Central memory CD8-positive, alpha-beta T cell (primary cell): ENCODE measurements at regions not wholly inside any gene's neighbourhood (a gene's known extent, or its start where the extent isn't known, plus 50 kb on each side); places are given as distances from the start of the nearest gene placed in this dataset.

Experiments
- ATAC-seq: fragments of 150-1000 bp; cut with Tn5 transposase; replicated peaks from 2 replicates; pipeline ENCODE4 v1.10.0; 2022; ENCODE audit warnings: mild to moderate bottlenecking, moderate FRiP score, moderate number of reproducible peaks; ENCODE audit not compliant: poor library complexity, severe bottlenecking; ENCODE audit errors: extremely low read depth
- DNase-seq, 2 donors: peaks; one replicate each; pipeline ENCODE4 v3.0.0; 2021; ENCODE audit warnings: low spot score in 2 of 2
- H3K27ac Mint-ChIP-seq: one replicate; pipeline ENCODE4 v1.8.0; 2022; ENCODE audit warnings: low read depth, mild to moderate bottlenecking, moderate library complexity, mixed read lengths
- H3K27me3 Mint-ChIP-seq: one replicate; pipeline ENCODE4 v1.8.0; 2022; ENCODE audit warnings: mixed read lengths
- H3K36me3 Mint-ChIP-seq: one replicate; pipeline ENCODE4 v1.8.0; 2022; ENCODE audit warnings: mild to moderate bottlenecking, moderate library complexity, mixed read lengths; ENCODE audit not compliant: insufficient read depth
- H3K4me1 Mint-ChIP-seq: one replicate; pipeline ENCODE4 v1.8.0; 2022; ENCODE audit warnings: mixed read lengths
- H3K4me3 Mint-ChIP-seq: one replicate; pipeline ENCODE4 v1.8.0; 2022; ENCODE audit warnings: mild to moderate bottlenecking, moderate library complexity, mixed read lengths
- H3K9me3 Mint-ChIP-seq: one replicate; pipeline ENCODE4 v1.8.0; 2022; ENCODE audit warnings: mixed read lengths

- Mint-ChIP-seq H3K4me1 (no peaks in the 10 kb centered on the region), H3K9me3 (no peaks in the 10 kb centered on the region), H3K4me3 (no peak overlapping the region), H3K27me3 (no peaks in the 10 kb centered on the region), H3K36me3 (no peaks in the 10 kb centered on the region), H3K27ac (no peak overlapping the region)
- DNase-seq (no peak), ATAC-seq (no peak)
Measured at GRCh38 chr4:8771666-8772065, 100.0 kb downstream of the HMX1 start.

- no peak overlapping the region for H3K4me3 Mint-ChIP-seq
- no peaks in the 10 kb centered on the region for H3K36me3 Mint-ChIP-seq
- DNase-seq = no peak
- no peaks in the 10 kb centered on the region for H3K4me1 Mint-ChIP-seq
- H3K27me3 Mint-ChIP-seq = no peaks in the 10 kb centered on the region
- no peaks in the 10 kb centered on the region for H3K9me3 Mint-ChIP-seq
- H3K27ac Mint-ChIP-seq = no peak overlapping the region
- ATAC-seq = no peak
Measured at GRCh38 chr4:8771258-8771590, 100.4 kb downstream of the HMX1 start.

DNA sequence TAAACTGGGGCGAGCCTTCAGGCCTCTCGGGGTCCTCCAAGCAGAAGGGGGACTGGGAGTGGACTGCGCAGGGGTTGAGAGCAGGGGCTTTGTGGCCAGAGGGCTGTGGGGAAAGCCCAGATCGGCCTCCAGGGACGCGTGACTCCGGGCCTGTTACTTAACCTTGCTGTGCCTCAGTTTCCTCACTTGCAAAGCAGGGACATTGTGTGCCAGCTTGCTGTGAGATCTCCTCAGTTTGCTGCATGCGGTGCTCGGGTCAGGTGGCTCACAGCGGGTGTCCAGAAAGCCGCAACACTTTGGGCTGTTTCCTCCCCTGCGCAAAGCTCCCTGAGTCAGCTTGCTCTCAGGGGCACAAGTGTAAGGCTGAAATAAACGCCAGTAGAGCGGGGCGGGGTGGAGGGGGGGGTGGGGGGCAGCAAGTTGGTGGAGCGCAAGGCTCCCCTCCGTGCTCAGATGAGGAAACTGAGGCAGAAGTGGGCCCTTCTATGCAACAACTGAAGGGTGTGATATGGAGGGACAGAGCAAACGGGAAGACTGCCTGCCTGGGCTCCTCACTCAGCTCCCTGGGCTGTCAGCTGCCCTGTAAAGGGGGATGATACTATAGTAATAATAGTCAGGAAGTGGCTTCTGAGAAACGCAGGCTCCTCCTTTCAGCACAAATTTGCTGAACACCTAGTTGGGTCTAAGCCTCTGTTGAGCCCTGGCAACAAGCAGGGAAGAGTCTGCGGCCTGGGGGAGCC is 101.0 kb downstream of the HMX1 start:
- DNase-seq (no peak), ATAC-seq (no peak)
- no peaks in the 10 kb centered on the region for H3K4me1 Mint-ChIP-seq
- no peak overlapping the region for H3K4me3 Mint-ChIP-seq
- H3K36me3 Mint-ChIP-seq = no peaks in the 10 kb centered on the region
- H3K27ac Mint-ChIP-seq = no peak overlapping the region
- no peaks in the 10 kb centered on the region for H3K9me3 Mint-ChIP-seq
- H3K27me3 Mint-ChIP-seq = no peaks in the 10 kb centered on the region

- Mint-ChIP-seq H3K4me3 (no peak overlapping the region), H3K27me3 (no peaks in the 10 kb centered on the region), H3K4me1 (no peaks in the 10 kb centered on the region), H3K9me3 (no peaks in the 10 kb centered on the region), H3K27ac (no peak overlapping the region), H3K36me3 (no peaks in the 10 kb centered on the region)
- DNase-seq (no peak), ATAC-seq (no peak)
Measured at GRCh38 chr4:8769645-8770517, 101.8 kb downstream of the HMX1 start.

DNA sequence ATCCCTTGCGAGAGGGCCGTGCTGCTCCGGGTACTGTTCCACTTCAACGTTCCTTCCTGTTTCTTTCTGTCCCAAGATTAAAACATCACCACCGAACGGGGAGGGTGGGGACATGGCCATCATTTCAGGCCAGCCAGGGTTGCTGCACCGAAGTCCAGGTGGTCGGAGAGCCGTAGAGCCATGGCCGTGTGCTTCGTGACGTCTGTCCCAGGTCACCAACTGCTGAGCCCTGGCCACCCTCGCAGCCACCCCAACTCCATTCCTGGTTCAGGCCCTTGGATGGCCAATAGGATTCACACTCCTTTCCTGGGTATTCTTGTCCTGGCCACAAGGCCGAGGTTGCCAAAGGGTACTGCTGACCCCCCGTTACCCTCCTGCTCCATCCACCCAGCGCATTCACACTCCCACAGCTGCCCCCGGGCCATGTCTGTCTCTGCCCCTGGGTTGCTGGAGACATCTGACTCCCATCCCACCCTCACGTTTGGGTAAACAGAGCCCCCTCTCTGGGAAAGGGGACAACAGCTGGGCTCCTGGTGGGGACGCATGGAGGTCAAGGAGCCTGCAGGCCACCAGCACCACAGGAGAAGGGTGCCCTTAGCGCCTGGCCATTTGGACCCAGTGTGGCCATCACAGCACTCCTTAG is 103.2 kb downstream of the HMX1 start:
- Mint-ChIP-seq H3K4me1 (no peaks in the 10 kb centered on the region), H3K36me3 (no peaks in the 10 kb centered on the region), H3K9me3 (no peaks in the 10 kb centered on the region), H3K4me3 (no peak overlapping the region), H3K27ac (no peak overlapping the region), H3K27me3 (no peaks in the 10 kb centered on the region)
- ATAC-seq (no peak), DNase-seq (no peak)

DNA sequence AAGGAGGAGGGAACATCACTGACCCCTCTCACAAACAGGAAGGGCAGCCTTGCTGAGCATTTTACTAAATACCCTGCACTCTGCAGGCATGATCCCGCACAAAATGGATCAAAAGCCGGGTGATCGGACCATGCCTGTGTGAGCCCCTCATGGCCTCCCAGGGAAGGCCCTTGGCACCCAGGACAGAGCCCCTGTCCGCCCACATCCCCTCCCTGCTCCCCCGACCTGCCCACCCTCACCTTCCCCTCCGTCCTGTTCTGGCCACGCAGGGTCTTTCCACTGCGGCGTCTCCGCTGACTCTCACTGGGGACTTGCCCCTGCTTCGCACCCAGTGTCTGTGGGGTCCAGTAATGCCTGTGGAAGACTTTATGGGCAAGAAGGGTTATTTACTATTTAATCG is 105.0 kb downstream of the HMX1 start:
- Mint-ChIP-seq H3K4me1 (no peaks in the 10 kb centered on the region), H3K36me3 (no peaks in the 10 kb centered on the region), H3K27me3 (no peaks in the 10 kb centered on the region), H3K9me3 (no peaks in the 10 kb centered on the region), H3K27ac (no peak overlapping the region), H3K4me3 (no peak overlapping the region)
- ATAC-seq (no peak), DNase-seq (no peak)

GRCh38 chr4:8765631-8766590 is 105.7 kb downstream of the HMX1 start:
- no peaks in the 10 kb centered on the region for H3K36me3 Mint-ChIP-seq
- H3K9me3 Mint-ChIP-seq = no peaks in the 10 kb centered on the region
- no peak overlapping the region for H3K27ac Mint-ChIP-seq
- H3K4me3 Mint-ChIP-seq = no peak overlapping the region
- no peaks in the 10 kb centered on the region for H3K4me1 Mint-ChIP-seq
- ATAC-seq (no peak), DNase-seq (no peak)
- no peaks in the 10 kb centered on the region for H3K27me3 Mint-ChIP-seq

DNA sequence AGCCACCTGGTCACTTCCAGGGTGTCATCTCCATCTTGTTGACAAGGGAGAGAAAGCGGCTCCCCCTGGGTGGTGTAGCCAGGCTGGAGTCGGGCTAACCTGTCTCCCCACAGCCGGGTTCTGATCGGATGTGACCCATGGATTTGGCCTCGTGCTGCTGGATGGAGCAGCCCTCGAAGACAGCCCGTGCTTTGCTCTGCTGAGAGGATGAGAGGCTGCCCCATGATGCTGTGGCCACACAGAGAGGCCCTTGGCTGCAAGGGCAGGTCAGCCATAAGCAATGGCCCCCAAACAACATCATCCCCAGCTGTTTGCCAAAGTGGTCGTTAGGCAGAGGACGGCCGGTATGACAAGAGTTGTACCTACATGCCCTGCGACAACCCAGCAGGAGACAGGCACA is 106.6 kb downstream of the HMX1 start:
- H3K9me3 Mint-ChIP-seq = no peaks in the 10 kb centered on the region
- no peak for ATAC-seq
- H3K4me3 Mint-ChIP-seq = no peak overlapping the region
- H3K4me1 Mint-ChIP-seq = no peaks in the 10 kb centered on the region
- no peaks in the 10 kb centered on the region for H3K36me3 Mint-ChIP-seq
- H3K27me3 Mint-ChIP-seq = no peaks in the 10 kb centered on the region
- DNase-seq = no peak
- no peak overlapping the region for H3K27ac Mint-ChIP-seq

DNA sequence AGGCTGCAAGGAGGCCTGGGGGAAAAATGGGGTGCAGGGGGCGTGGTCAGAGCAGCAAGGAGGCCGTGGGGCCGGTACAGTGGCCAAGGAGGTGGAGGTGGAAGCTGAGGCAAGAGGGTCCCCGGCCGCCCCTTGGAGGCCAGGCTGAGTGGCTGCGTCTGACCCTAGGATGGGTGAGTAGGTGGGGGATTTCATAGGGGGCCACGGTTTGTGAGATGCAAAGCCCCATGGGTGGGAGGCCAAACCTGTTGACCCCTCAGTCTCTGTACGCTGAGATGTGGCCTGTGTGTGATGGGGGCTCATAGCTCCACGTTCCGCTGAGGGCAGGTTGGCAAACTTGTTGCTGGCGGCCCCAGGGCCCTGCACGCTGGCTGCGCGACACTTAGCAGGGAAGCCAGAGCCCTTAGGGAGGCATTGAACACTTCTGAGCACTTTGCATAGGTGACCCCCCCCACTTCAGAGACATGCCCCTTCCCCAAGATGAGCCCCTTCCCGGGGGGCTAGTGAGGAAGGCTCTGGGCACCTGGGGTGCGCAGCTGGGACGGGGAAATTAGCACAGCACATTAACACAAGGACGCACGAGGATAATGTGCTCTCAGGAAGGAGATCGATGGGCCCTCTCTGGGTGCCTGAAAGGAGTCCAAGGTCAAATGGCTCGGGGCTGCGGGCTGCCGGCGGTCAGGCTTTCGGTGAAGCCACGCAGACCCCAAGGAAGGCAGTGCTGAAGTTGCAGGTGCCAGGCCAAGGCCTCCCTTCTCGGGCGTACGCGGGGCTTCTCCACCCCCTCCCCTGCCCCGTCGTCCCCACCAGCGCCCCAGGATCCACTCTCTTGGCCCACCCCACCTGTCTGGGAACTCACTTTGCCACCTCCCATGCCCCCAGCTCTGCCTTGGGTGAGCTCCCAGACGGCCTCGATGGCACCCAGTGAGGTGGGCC is 107.4 kb downstream of the HMX1 start:
- Mint-ChIP-seq H3K27ac (no peak overlapping the region), H3K9me3 (no peaks in the 10 kb centered on the region), H3K27me3 (no peaks in the 10 kb centered on the region), H3K4me3 (no peak overlapping the region), H3K36me3 (no peaks in the 10 kb centered on the region), H3K4me1 (no peaks in the 10 kb centered on the region)
- ATAC-seq (no peak), DNase-seq (no peak)

- Mint-ChIP-seq H3K4me3 (no peak overlapping the region), H3K27ac (no peak overlapping the region), H3K36me3 (no peaks in the 10 kb centered on the region), H3K4me1 (no peaks in the 10 kb centered on the region), H3K9me3 (no peaks in the 10 kb centered on the region), H3K27me3 (no peaks in the 10 kb centered on the region)
- DNase-seq (no peak), ATAC-seq (no peak)
Measured at GRCh38 chr4:8762951-8763735, 108.5 kb downstream of the HMX1 start.

DNA sequence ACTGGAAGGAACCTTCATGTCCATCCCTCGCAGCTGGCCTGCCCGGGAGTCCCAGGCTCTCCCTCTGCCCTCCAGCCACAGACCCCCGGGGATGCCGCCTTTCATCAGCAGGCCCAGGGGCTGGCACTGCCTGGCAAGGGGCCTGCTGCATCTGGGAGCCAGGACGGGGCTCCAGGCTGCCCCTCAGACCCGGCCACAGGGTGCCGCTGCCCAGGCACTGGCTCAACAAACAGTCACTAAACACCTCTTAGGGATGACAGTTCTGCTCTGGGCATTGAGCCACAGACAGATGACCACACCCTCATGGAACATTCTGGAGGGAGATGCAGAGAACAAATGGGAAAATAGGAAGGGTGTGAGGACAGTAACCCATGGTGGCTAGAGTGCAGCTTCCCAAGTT is 109.3 kb downstream of the HMX1 start:
- no peak for DNase-seq

More for the DNA sequence above, 109.3 kb downstream of the HMX1 start:
- Mint-ChIP-seq H3K27ac (no peak overlapping the region), H3K9me3 (no peaks in the 10 kb centered on the region), H3K27me3 (no peaks in the 10 kb centered on the region), H3K4me3 (no peak overlapping the region), H3K36me3 (no peaks in the 10 kb centered on the region), H3K4me1 (no peaks in the 10 kb centered on the region)
- ATAC-seq = no peak
